Dermis blood vessel endothelial cell (primary cell): ENCODE measurements at regions not wholly inside any gene's neighbourhood (a gene's known extent, or its start where the extent isn't known, plus 50 kb on each side); places are given as distances from the start of the nearest gene placed in this dataset.
"Not testable (repeated sequence)": the region's sequence is repeated elsewhere in the genome, so short reads cannot be mapped to it uniquely, and the experiment has no call there.

Source experiments
- DNase-seq: peaks from one replicate; pipeline ENCODE4 v3.0.0; 2010

GRCh38 chr10:100642295-100642994 is 102.9 kb upstream of the PAX2 start:
- DNase-seq = no peak

DNA sequence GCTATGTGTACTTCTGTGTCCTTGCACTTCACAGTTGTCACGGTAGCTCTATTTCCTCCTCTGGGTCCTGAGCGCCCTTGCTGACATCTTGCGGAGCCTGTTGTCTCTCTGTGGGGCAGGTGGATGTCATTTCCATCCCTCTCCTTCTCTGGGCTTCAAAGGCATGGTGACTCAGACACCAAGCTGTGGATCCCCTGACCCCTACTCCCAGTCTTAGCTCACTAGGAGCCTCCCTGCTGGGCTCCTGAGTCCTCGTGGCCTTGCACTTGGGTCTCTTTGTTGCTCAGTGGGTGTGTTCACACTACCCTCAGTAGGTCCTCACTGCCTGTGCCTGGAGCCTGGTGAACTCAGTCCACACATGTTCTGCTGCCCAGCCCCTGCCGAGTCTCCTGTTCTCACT is 100.3 kb upstream of the PAX2 start:
- DNase-seq = no peak

GRCh38 chr10:100645613-100646392 is 99.6 kb upstream of the PAX2 start:
- no peak for DNase-seq

DNA sequence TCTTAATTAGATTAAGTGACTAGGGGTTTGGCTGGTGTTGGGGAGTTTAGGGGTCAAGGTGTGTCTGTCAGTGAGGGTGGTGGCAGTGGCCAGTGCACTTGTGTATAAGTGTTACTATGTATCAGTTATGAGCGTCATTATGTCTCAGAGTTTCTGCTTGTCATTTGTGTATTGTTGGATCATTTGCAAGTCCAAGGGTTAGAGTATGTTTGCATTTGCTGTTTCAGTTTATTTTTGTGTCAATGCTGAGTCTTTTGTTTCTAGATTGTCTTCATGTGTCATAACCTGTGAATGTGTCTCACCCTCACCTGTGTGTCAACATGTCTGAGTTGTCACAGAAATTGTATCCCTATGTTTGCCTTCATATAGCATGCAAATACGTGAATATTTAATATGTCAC is 97.5 kb upstream of the PAX2 start:
- DNase-seq = no peak

DNA sequence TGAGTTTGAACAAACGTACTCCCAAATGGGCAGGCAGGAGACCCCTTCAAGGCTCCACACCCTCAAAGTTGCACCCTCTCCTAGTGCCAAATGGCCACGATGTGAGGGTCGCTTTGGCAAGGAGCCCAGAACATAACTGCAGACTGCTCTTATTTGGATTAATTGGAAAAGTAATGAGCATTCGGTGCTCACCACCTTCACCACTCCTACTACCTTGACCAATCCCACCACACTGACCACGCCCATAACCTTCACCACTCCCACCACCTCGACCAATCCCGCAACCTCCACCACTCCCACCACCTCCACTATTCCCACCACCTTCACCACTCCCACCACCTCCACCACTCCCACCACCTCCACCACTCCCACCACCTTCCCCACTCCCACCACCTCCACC is 94.7 kb upstream of the PAX2 start:
- no peak for DNase-seq

DNA sequence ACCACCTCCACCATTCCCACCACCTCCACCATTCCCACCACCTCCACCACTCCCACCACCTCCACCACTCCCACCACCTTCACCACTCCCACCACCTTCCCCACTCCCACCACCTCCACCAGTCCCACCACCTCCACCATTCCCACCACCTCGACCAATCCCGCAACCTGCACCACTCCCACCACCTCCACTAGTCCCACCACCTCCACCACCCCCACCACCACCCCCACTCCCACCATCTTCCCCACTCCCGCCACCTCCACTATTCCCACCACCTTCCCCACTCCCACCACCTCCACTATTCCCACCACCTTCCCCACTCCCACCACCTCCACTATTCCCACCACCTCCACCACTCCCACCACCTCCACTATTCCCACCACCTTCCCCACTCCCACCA is 94.3 kb upstream of the PAX2 start:
- DNase-seq = not testable (repeated sequence)

- DNase-seq = no peak
Measured at GRCh38 chr10:100651916-100652315, 93.5 kb upstream of the PAX2 start.

- no peak for DNase-seq
Measured at GRCh38 chr10:100652406-100653135, 92.8 kb upstream of the PAX2 start.

DNA sequence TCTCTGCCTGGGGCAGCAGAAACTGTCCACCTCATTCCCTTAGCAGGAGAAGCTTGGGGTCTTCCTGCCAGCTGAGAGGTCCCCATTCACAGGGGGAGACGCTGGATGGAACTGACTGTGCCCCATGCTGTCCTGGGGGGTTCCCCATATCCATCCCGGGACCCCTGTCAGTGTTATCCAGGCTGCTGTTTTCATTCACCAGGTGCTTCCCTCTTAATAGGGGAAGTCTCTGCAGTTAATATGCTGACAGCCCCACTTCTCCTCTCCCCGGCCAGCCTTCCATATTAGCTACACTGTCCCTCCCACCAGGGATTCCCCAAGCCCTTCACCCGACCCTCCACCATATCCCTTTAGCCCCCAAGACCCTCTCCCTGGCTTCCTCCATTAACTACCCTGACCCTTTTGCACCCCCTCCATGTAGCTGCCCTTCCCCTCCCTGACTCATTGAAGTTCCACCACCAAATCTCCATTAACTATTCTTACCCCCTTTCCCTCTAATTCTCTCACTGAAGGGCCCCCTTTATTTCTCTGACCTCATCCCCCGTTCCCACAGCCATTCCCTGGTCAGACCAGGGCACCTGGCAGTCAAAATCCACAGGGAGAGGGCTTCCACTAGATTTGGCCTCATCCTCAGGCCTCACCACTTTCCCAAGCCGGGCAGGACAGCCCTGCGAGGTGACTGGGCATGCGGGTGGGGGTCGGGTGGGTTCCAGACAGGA is 92.0 kb upstream of the PAX2 start:
- no peak for DNase-seq

GRCh38 chr10:100653957-100654781 is 91.2 kb upstream of the PAX2 start:
- DNase-seq = no peak

DNA sequence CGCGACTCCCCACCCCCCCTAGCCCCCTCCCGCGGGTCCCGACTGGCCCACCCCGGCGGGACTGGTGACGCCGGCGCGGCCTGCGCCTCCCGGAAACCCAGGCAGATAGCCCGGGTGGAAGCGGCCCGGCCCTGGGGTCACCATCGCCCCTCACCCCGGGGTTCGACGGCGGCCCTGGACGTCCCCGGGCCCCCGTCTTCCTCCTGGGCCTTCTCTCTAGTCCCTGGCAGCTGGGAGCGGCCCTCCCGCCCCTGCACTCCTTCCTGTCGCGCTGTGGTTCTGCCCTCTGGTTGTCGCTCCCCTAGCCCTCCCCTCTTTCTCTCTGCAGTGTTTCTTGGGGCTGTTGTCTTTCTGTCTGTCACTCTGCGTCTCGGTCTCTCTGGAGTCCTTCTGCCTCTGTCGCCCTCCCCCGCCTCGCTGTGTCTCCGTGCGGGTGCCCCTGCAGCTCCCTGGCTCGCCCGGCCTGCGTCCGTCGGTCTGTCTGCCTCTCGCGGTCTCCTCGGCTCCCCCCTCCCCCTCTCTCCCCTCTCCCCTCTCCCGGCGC is 90.5 kb upstream of the PAX2 start:
- no peak for DNase-seq

- DNase-seq = no peak
Measured at GRCh38 chr10:100655326-100655759, 90.0 kb upstream of the PAX2 start.

- no peak for DNase-seq
Measured at GRCh38 chr10:100655760-100656421, 89.5 kb upstream of the PAX2 start.

GRCh38 chr10:100656454-100656853 is 88.9 kb upstream of the PAX2 start:
- DNase-seq = no peak

GRCh38 chr10:100658269-100658668 is 87.1 kb upstream of the PAX2 start:
- no peak for DNase-seq

GRCh38 chr10:100659361-100660098 is 85.9 kb upstream of the PAX2 start:
- DNase-seq = no peak

DNA sequence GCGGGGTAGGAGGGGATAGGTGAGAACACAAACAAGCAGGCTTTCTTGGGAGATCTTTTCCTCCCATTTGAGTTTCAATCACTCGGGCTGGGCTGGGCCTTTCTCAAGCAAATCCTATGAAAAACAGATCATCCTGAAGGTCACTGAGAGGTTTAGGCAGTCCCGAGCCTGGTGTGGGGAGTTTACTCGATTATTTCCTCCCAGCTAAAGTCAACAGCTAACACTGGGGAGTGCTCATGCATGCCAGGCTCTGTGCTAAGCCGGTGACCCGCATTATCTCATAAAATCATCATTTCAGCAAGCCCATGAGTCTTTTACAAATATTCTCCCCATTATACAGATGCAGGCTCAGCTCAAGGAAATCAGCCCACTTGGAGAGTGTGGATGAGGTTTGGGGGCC is 85.0 kb upstream of the PAX2 start:
- no peak for DNase-seq

DNA sequence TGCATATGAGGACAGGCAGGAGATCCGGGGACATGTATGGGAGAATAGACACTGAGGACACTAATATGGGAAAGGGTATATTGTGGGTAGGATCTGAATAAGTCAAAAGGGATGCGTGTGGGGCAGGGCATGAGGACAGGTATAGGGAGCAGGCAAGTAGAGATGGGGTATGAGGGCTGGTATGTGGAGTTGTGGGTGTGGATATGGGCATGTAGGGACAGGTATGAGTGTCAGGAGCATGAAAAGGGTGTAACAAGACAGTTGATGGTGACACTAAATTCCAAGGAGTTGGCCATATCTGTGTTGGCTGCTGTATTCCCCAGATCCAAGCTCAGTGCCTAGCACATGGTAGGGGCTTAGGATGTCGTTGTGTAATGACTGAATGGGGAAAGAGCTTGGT is 84.4 kb upstream of the PAX2 start:
- DNase-seq = no peak

GRCh38 chr10:100661520-100661919 is 83.9 kb upstream of the PAX2 start:
- no peak for DNase-seq

GRCh38 chr10:100662067-100662466 is 83.3 kb upstream of the PAX2 start:
- DNase-seq = no peak
